CD4-positive, CD25-positive, alpha-beta regulatory T cell (primary cell): ENCODE measurements at regions not wholly inside any gene's neighbourhood (a gene's known extent, or its start where the extent isn't known, plus 50 kb on each side); places are given as distances from the start of the nearest gene placed in this dataset.

Experiments
- ATAC-seq, 2 donors: fragments of 150-1000 bp; cut with Tn5 transposase; one replicate each; pipeline ENCODE4 v1.10.0; 2021; ENCODE audit warnings: low read depth in 2 of 2, moderate number of reproducible peaks in 2 of 2, moderate library complexity in 1 of 2
- DNase-seq, 3 donors: peaks; one replicate each; pipeline versions ENCODE4 v3.0.0 to v3.0.0-alpha.2; 2012 to 2022; ENCODE audit warnings: mixed read lengths in 1 of 3
- H3K27ac ChIP-seq: one replicate; pipeline ENCODE4 v1.7.0; 2013; ENCODE audit warnings: mild to moderate bottlenecking, low read length; ENCODE audit not compliant: insufficient read depth, poor library complexity, severe bottlenecking
- H3K27me3 ChIP-seq: one replicate; pipeline ENCODE4 v1.7.0; 2013; ENCODE audit warnings: low read length; ENCODE audit not compliant: control insufficient read depth, insufficient read depth
- H3K36me3 ChIP-seq: one replicate; pipeline ENCODE4 v1.7.0; 2013; ENCODE audit warnings: mild to moderate bottlenecking, low read length, moderate library complexity; ENCODE audit not compliant: control insufficient read depth, insufficient read depth
- H3K4me1 ChIP-seq: 2 replicates; pipeline ENCODE4 v1.7.0; 2013; ENCODE audit warnings: mild to moderate bottlenecking, low read length; ENCODE audit not compliant: insufficient read depth, control insufficient read depth, poor library complexity, severe bottlenecking
- H3K4me3 ChIP-seq: one replicate; pipeline ENCODE4 v1.7.0; 2013; ENCODE audit warnings: low read depth, mild to moderate bottlenecking, low read length, moderate library complexity
- H3K9me3 ChIP-seq, 2 experiments: 1 replicate in 1 of 2; 2 replicates in 1 of 2; pipeline ENCODE4 v1.7.0; 2013; ENCODE audit warnings: low read length in 2 of 2, mild to moderate bottlenecking in 1 of 2, moderate library complexity in 1 of 2; ENCODE audit not compliant: control insufficient read depth in 2 of 2
- H3K27ac Mint-ChIP-seq, 3 donors: one replicate each; pipeline ENCODE4 v1.8.0; 2020 to 2022; ENCODE audit warnings: mild to moderate bottlenecking in 3 of 3, mixed read lengths in 3 of 3, moderate library complexity in 2 of 3
- H3K27me3 Mint-ChIP-seq: one replicate; pipeline ENCODE4 v1.8.0; 2022; ENCODE audit warnings: mild to moderate bottlenecking, mixed read lengths
- H3K36me3 Mint-ChIP-seq: one replicate; pipeline ENCODE4 v1.8.0; 2020; ENCODE audit warnings: mixed read lengths
- H3K4me1 Mint-ChIP-seq, 4 donors: one replicate each; pipeline ENCODE4 v1.8.0; 2020 to 2022; ENCODE audit warnings: mixed read lengths in 4 of 4, mild to moderate bottlenecking in 1 of 4
- H3K4me3 Mint-ChIP-seq, 4 donors: one replicate each; pipeline ENCODE4 v1.8.0; 2020 to 2022; ENCODE audit warnings: mild to moderate bottlenecking in 4 of 4, mixed read lengths in 4 of 4, moderate library complexity in 3 of 4
- H3K9me3 Mint-ChIP-seq, 7 donors: one replicate each; pipeline ENCODE4 v1.8.0; 2020 to 2022; ENCODE audit warnings: mixed read lengths in 7 of 7, mild to moderate bottlenecking in 3 of 7, moderate library complexity in 2 of 7

DNA sequence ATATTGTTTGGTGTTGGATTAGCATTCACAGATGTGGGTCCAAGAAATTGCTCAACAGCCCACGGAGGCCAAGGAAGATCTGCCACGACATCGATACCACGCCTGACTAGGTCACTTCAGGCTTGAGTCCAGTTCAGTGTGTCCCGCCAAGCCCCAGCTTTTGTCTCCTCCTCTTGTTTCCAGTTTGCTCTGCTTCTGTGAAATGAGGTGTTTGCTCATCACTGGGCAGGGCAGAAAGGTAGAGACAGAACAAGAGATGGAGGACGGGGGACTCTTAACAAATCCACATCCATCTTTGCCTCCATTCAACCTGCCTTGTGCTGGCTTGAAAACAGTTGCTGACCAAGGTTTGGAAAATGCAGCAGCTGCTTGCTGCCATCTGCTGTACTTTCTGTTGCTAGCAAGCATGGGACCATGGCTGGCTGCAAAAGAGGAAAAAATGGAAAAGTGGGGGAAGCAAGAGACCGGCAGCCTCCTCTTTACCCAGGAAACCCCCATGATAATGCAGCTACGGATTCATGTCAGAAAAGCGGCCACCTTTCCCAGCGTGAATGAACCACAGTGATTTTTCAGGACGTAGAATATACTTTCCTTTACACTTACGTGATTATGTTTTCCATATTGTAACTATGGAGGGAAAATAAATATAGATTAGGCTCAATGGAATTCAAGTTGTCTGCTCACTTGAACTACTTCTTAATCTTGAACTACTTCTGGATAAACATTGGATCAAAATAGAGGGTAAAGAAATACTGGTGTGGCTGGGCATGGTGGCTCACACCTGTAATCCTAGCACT is 80.2 kb upstream of the GREM2 start:
- no peak for ATAC-seq
- DNase-seq: no peak

DNA sequence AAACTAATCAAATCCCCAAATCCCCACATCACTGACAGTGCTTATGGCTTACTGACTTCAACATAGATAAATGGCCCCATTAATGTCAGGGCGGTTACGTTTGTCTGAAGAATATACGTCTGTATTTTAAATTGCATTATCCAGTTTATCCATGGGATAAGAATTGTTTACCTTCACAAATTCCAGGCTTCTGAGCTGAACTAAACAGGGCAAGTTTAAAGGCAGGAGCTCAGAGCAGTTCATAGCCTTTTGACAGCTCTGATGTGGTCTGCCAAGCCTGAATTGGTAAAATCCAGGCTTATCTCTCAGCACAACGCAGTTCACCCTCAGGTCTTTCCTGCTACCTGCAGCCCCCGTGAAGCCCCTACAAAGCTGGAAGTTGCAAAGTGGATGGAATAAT is 79.5 kb upstream of the GREM2 start:
- ATAC-seq (no peak), DNase-seq (no peak)
- Mint-ChIP-seq H3K4me3 (no peak overlapping the region), H3K36me3 (no peaks in the 10 kb centered on the region), H3K4me1 (peaks cover 0 to 2% (median 0%) of the 10 kb centered on the region in 4 donors), H3K27me3 (no peaks in the 10 kb centered on the region), H3K27ac (no peak overlapping the region), H3K9me3 (peaks cover 0 to 8% (median 2%) of the 10 kb centered on the region in 7 donors)
- H3K4me1 ChIP-seq: no peaks in the 10 kb centered on the region
- no peaks in the 10 kb centered on the region for H3K36me3 ChIP-seq
- no peak overlapping the region for H3K4me3 ChIP-seq
- no peak overlapping the region for H3K27ac ChIP-seq
- H3K9me3 ChIP-seq: peaks cover 0 to 2% of the 10 kb centered on the region in 2 experiments
- H3K27me3 ChIP-seq: no peaks in the 10 kb centered on the region

More for the DNA sequence above, 80.2 kb upstream of the GREM2 start:
- H3K27ac Mint-ChIP-seq: no peak overlapping the region
- no peaks in the 10 kb centered on the region for H3K36me3 Mint-ChIP-seq
- Histone ChIP-seq H3K4me1 (no peaks in the 10 kb centered on the region), H3K27ac (no peak overlapping the region), H3K9me3 (peaks cover 0 to 2% of the 10 kb centered on the region in 2 experiments), H3K36me3 (no peaks in the 10 kb centered on the region), H3K27me3 (no peaks in the 10 kb centered on the region), H3K4me3 (no peak overlapping the region)
- peaks cover 0 to 9% (median 2%) of the 10 kb centered on the region in 7 donors for H3K9me3 Mint-ChIP-seq
- peaks cover 0 to 2% (median 0%) of the 10 kb centered on the region in 4 donors for H3K4me1 Mint-ChIP-seq
- H3K27me3 Mint-ChIP-seq: no peaks in the 10 kb centered on the region
- no peak overlapping the region for H3K4me3 Mint-ChIP-seq

DNA sequence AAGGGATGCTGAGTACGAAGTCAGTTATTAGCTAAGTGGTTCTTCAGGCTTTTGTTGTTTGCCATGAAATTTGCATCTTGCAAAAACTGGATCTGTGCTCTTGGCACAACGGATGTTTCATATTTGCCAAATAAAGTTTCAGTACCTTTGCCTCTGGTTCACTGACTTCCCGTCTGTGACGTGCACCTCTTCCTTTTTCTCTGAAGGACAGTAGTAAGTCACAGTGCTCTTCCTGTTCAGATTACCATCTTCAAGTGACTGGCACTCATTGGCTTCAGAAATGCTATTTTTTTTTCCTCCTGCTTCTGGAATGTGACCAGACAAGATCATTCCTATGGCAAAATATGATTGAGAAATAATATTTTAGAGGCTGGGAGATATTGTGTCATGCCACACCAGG is 75.9 kb upstream of the GREM2 start:
- DNase-seq (peak in 1 of 3 donors; percentile 15), ATAC-seq (no peak)
- Histone ChIP-seq H3K27me3 (no peaks in the 10 kb centered on the region), H3K4me3 (no peak overlapping the region), H3K36me3 (no peaks in the 10 kb centered on the region), H3K4me1 (no peaks in the 10 kb centered on the region), H3K27ac (no peak overlapping the region), H3K9me3 (peaks cover 0 to 2% of the 10 kb centered on the region in 2 experiments)
- Mint-ChIP-seq H3K27me3 (no peaks in the 10 kb centered on the region), H3K4me3 (no peak overlapping the region), H3K4me1 (peaks cover 0 to 2% (median 0%) of the 10 kb centered on the region in 4 donors), H3K27ac (no peak overlapping the region), H3K9me3 (peaks cover 0 to 8% (median under 1%) of the 10 kb centered on the region in 7 donors), H3K36me3 (no peaks in the 10 kb centered on the region)

DNA sequence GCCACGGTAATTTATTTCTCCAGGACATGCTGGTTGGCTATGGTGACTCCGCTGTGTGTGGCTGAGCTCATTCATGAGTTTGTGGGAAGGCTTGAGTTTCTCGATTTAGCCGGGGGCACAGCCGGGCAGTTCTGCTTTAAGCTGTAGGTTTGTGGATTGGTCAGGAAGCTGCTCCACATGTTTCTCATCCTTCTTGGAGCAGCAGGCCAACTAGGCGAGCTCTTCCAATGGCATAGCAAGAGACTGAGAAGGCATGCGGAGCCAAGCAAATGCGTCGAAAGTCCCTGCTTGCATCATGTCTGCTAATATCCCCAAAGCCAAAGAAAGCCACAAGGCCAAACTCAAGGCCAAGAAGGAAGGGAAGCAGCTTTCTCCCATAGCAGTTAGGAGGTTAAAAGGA is 71.6 kb upstream of the GREM2 start:
- Mint-ChIP-seq H3K9me3 (peaks cover 0 to 16% (median 3%) of the 10 kb centered on the region in 7 donors), H3K4me3 (no peak overlapping the region), H3K27me3 (no peaks in the 10 kb centered on the region), H3K27ac (no peak overlapping the region), H3K4me1 (peaks cover 0 to 2% (median 0%) of the 10 kb centered on the region in 4 donors), H3K36me3 (no peaks in the 10 kb centered on the region)
- ATAC-seq: no peak
- no peaks in the 10 kb centered on the region for H3K27me3 ChIP-seq
- H3K9me3 ChIP-seq: peaks cover 0 to 2% of the 10 kb centered on the region in 2 experiments
- no peak overlapping the region for H3K4me3 ChIP-seq
- no peaks in the 10 kb centered on the region for H3K4me1 ChIP-seq
- H3K27ac ChIP-seq: no peak overlapping the region
- no peaks in the 10 kb centered on the region for H3K36me3 ChIP-seq
- DNase-seq: no peak

DNA sequence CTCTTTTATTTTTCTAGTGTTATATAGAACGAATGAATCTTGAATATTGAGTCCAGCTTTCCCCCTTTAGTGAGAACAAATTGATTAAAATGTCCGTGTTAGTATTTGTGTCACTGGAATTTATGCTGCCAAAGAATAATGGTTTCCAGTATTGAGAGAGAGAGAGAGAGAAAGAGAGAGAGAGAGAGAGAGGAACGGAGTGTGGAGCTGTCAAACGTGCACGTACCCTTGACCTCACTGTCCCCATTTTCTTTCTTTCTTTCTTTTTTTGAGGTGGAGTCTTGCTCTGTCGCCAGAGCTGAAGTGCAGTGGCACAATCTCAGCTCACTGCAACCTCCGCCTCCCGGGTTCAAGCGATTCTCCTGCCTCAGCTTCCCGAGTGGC is 70.9 kb upstream of the GREM2 start:
- Mint-ChIP-seq H3K4me3 (no peak overlapping the region), H3K4me1 (peaks cover 0 to under 1% (median 0%) of the 10 kb centered on the region in 4 donors), H3K27me3 (no peaks in the 10 kb centered on the region), H3K36me3 (no peaks in the 10 kb centered on the region), H3K9me3 (peaks cover 0 to 16% (median 3%) of the 10 kb centered on the region in 7 donors), H3K27ac (no peak overlapping the region)
- no peak overlapping the region for H3K27ac ChIP-seq
- H3K9me3 ChIP-seq: peaks cover 0 to 2% of the 10 kb centered on the region in 2 experiments
- no peak overlapping the region for H3K4me3 ChIP-seq
- H3K36me3 ChIP-seq: no peaks in the 10 kb centered on the region
- no peak for ATAC-seq
- no peak for DNase-seq
- no peaks in the 10 kb centered on the region for H3K4me1 ChIP-seq
- no peaks in the 10 kb centered on the region for H3K27me3 ChIP-seq

DNA sequence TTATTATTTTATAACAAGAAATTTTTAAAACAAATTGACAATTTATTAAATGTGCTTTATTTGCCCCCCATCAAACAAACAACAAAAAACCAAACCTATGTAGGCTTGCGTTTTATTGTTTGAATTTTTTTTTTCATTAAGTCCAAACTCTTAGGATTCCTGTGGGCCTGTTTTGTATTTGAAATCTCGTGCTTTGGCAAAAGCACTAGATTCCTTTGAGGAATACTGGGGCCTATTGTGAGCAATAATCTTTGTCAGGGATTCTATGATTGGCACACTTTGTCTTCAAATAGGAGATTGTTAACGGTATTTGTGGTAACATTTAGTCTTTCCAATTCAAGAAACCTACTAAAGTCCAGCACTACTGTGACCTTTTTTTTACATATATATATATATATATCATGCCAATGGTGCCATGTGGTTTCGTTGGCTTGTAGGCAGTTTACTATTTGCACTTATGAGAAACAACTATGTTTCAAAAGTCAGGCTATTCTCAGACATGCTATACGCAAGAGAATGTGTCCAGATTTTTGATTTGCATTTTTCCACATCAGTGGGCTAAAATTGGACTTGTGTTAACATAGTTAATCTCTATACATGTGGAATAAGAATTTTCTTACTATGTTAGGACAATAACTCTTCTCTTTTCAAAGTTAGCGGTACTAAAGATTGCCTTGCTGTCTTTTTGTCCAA is 70.4 kb upstream of the GREM2 start:
- DNase-seq: no peak
- no peaks in the 10 kb centered on the region for H3K27me3 ChIP-seq
- no peaks in the 10 kb centered on the region for H3K4me1 ChIP-seq
- Mint-ChIP-seq H3K4me1 (no peaks in the 10 kb centered on the region), H3K27ac (no peak overlapping the region), H3K27me3 (no peaks in the 10 kb centered on the region), H3K9me3 (peaks cover 0 to 16% (median 3%) of the 10 kb centered on the region in 7 donors), H3K36me3 (no peaks in the 10 kb centered on the region), H3K4me3 (no peak overlapping the region)
- no peak for ATAC-seq
- H3K36me3 ChIP-seq: no peaks in the 10 kb centered on the region
- no peak overlapping the region for H3K27ac ChIP-seq
- no peaks in the 10 kb centered on the region for H3K9me3 ChIP-seq
- H3K4me3 ChIP-seq: no peak overlapping the region

DNA sequence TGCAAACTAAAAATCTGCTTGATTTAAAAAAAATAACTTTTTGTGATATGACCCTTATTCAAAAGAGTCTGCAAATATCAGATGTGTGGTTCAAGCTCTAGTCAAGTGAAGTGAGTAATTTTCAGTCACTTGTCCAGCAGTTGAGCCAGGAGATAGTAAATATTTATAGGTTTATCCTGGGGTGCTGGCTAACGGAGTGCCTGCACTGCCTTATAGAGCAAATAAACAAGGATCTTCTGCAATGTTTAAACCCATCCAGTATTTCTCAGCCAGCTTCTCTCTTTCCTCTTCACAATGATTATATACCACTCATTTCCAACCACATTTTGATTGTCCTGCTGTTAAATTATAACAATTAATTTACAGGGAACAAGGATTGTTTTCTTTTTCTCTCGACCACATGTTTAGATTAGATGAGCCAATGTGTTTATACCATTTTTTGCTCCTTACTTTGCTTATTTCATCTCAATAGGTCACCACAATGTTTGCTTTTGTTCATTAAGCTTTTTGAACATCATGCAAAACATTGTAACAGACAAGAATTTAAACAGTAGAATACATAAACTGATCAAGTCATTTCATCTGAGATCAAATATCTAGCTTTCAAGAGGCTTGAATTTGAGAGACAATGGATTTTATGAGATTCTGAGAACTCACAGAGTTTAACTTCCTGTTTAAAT is 60.3 kb upstream of the GREM2 start:
- no peaks in the 10 kb centered on the region for H3K36me3 ChIP-seq
- no peak overlapping the region for H3K4me3 Mint-ChIP-seq
- no peaks in the 10 kb centered on the region for H3K27me3 Mint-ChIP-seq
- no peaks in the 10 kb centered on the region for H3K36me3 Mint-ChIP-seq
- no peak overlapping the region for H3K27ac ChIP-seq
- H3K4me1 ChIP-seq: no peaks in the 10 kb centered on the region
- H3K27me3 ChIP-seq: no peaks in the 10 kb centered on the region
- ATAC-seq (no peak), DNase-seq (no peak)
- peaks cover 1 to 14% (median 11%) of the 10 kb centered on the region in 7 donors for H3K9me3 Mint-ChIP-seq
- H3K9me3 ChIP-seq: peaks cover 0 to 4% of the 10 kb centered on the region in 2 experiments
- H3K4me3 ChIP-seq: no peak overlapping the region
- H3K27ac Mint-ChIP-seq: no peak overlapping the region
- no peaks in the 10 kb centered on the region for H3K4me1 Mint-ChIP-seq
